Right lobe of liver (tissue), 4 donors: ENCODE measurements at regions not wholly inside any gene's neighbourhood (a gene's known extent, or its start where the extent isn't known, plus 50 kb on each side); places are given as distances from the start of the nearest gene placed in this dataset.

Experiments
- POLR2A ChIP-seq: fragments of 450-650 bp; IDR thresholded peaks from one replicate; pipeline ENCODE4 v1.6.1; 2017; ENCODE audit warnings: antibody characterized with exemption, mild to moderate bottlenecking
- TF ChIP-seq, protein P1 (sequence below), 4 donors: fragments of 200-600 bp in 3 of 4; fragments of 450-650 bp in 1 of 4; IDR thresholded peaks; one replicate each; pipeline versions ENCODE4 v1.5.1 to v1.8.0; 2016 to 2022; ENCODE audit warnings: antibody characterized with exemption in 4 of 4, mild to moderate bottlenecking in 2 of 4
- donor health status: DM: no; HTN: no; CAD: no.
- donor health status: DM: no; HTN: no; CAD: no.
- donor health status: DM: no; HTN: yes; CAD: no.

DNA sequence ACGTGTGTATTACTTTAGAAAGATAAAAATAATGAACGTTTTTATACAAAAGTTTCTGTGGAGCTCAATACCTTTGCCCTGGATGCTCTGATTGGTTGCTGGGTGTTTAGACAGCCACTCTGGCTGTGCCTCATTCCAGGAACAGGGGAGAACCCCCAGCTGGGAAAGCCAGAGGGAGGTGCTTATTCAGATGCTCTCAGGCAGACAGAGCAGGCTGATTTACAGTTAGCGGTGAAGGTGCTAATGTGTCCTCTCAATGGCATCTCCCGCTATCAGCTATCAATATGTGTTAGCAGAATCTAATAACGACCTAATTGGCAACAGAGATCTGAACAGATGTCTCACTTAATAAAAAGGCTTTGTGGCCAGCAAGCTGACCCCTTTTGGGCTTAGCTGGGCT lies 402.3 kb downstream of the NUAK1 start:
- TF ChIP-seq, protein P1, sequence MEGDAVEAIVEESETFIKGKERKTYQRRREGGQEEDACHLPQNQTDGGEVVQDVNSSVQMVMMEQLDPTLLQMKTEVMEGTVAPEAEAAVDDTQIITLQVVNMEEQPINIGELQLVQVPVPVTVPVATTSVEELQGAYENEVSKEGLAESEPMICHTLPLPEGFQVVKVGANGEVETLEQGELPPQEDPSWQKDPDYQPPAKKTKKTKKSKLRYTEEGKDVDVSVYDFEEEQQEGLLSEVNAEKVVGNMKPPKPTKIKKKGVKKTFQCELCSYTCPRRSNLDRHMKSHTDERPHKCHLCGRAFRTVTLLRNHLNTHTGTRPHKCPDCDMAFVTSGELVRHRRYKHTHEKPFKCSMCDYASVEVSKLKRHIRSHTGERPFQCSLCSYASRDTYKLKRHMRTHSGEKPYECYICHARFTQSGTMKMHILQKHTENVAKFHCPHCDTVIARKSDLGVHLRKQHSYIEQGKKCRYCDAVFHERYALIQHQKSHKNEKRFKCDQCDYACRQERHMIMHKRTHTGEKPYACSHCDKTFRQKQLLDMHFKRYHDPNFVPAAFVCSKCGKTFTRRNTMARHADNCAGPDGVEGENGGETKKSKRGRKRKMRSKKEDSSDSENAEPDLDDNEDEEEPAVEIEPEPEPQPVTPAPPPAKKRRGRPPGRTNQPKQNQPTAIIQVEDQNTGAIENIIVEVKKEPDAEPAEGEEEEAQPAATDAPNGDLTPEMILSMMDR (IDR thresholded peaks at IDR 0.05), result no peak
- no peak for TF ChIP-seq POLR2A
